ENCODE measurements at regions not wholly inside any gene's neighbourhood (a gene's known extent, or its start where the extent isn't known, plus 50 kb on each side); places are given as distances from the start of the nearest gene placed in this dataset.

DNA sequence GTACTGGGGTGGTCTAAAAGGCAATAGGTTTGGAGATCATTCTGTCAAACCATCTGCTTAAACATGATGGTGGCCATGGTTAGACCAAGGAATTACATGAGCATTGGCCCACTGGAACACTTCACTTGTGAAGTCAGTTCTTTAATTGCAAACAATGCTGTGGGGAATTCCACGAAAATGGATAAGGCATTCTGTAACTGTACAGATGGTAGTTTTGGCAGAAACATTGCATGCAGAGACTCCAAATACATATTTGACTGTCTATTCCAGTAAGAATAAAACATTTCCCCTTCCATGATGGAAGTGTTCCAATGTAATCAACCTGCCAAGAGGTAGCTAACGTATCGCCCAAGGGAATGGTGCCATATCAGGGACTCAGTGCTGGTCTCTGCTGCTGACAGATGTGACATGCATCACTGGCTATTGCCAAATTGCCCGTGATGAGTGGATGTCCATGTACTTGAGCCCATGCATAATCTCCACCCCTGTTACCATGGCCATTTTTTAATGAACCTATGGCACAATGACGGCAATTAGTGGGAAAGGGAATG lies 417.9 kb downstream of the CDH7 start:
- TF ChIP-seq, protein P1, sequence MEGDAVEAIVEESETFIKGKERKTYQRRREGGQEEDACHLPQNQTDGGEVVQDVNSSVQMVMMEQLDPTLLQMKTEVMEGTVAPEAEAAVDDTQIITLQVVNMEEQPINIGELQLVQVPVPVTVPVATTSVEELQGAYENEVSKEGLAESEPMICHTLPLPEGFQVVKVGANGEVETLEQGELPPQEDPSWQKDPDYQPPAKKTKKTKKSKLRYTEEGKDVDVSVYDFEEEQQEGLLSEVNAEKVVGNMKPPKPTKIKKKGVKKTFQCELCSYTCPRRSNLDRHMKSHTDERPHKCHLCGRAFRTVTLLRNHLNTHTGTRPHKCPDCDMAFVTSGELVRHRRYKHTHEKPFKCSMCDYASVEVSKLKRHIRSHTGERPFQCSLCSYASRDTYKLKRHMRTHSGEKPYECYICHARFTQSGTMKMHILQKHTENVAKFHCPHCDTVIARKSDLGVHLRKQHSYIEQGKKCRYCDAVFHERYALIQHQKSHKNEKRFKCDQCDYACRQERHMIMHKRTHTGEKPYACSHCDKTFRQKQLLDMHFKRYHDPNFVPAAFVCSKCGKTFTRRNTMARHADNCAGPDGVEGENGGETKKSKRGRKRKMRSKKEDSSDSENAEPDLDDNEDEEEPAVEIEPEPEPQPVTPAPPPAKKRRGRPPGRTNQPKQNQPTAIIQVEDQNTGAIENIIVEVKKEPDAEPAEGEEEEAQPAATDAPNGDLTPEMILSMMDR (IDR thresholded peaks at IDR 0.05; ENCODE audit: insufficient read depth, low read length, poor library complexity, severe bottlenecking) = no peak
- TF ChIP-seq EZH2phosphoT487 (conservative IDR thresholded peaks at IDR 0.05; ENCODE audit: low read length) = no peak
